HG03108 (cell line): ENCODE measurements at regions not wholly inside any gene's neighbourhood (a gene's known extent, or its start where the extent isn't known, plus 50 kb on each side); places are given as distances from the start of the nearest gene placed in this dataset.

Experiments
- ATAC-seq: cut with Tn5 transposase; IDR thresholded peaks from one replicate; pipeline ENCODE4 v1.9.1; 2021; ENCODE audit warnings: moderate library complexity; ENCODE audit not compliant: unreplicated experiment

GRCh38 chr5:144882739-144883283 lies 712.1 kb downstream of the KCTD16 start:
- ATAC-seq, result no peak

GRCh38 chr5:144880513-144880912 lies 709.8 kb downstream of the KCTD16 start:
- ATAC-seq, result no peak

- no peak for ATAC-seq
Measured at GRCh38 chr5:144876990-144877389, 706.3 kb downstream of the KCTD16 start.

GRCh38 chr5:144873076-144873475 lies 702.4 kb downstream of the KCTD16 start:
- no peak for ATAC-seq

GRCh38 chr5:144864118-144864517 lies 693.4 kb downstream of the KCTD16 start:
- ATAC-seq, result no peak

- no peak for ATAC-seq
Measured at GRCh38 chr5:144857454-144857853, 686.8 kb downstream of the KCTD16 start.

- no peak for ATAC-seq
Measured at GRCh38 chr5:144844086-144844485, 673.4 kb downstream of the KCTD16 start.

- no peak for ATAC-seq
Measured at GRCh38 chr5:144832416-144832815, 661.7 kb downstream of the KCTD16 start.

- no peak for ATAC-seq
Measured at GRCh38 chr5:144831650-144832049, 661.0 kb downstream of the KCTD16 start.

GRCh38 chr5:144822503-144822902 lies 651.8 kb downstream of the KCTD16 start:
- ATAC-seq, result no peak

GRCh38 chr5:144820278-144820677 lies 649.6 kb downstream of the KCTD16 start:
- ATAC-seq, result no peak

GRCh38 chr5:144815131-144815530 lies 644.5 kb downstream of the KCTD16 start:
- no peak for ATAC-seq

- ATAC-seq, result no peak
Measured at GRCh38 chr5:144812763-144813162, 642.1 kb downstream of the KCTD16 start.

- ATAC-seq, result no peak
Measured at GRCh38 chr5:144800169-144800568, 629.5 kb downstream of the KCTD16 start.

- no peak for ATAC-seq
Measured at GRCh38 chr5:144798595-144798994, 627.9 kb downstream of the KCTD16 start.

- ATAC-seq, result no peak
Measured at GRCh38 chr5:144794922-144795321, 624.2 kb downstream of the KCTD16 start.

- ATAC-seq, result no peak
Measured at GRCh38 chr5:144788556-144788955, 617.9 kb downstream of the KCTD16 start.

- ATAC-seq, result no peak
Measured at GRCh38 chr5:144788046-144788445, 617.4 kb downstream of the KCTD16 start.

GRCh38 chr5:144779368-144779767 lies 608.7 kb downstream of the KCTD16 start:
- ATAC-seq, result no peak

GRCh38 chr5:144778561-144778960 lies 607.9 kb downstream of the KCTD16 start:
- ATAC-seq, result no peak

- no peak for ATAC-seq
Measured at GRCh38 chr5:144774197-144774596, 603.5 kb downstream of the KCTD16 start.

GRCh38 chr5:144773628-144774027 lies 603.0 kb downstream of the KCTD16 start:
- ATAC-seq, result no peak

- no peak for ATAC-seq
Measured at GRCh38 chr5:144771802-144772201, 601.1 kb downstream of the KCTD16 start.
